HG03575 (cell line): ENCODE measurements at regions not wholly inside any gene's neighbourhood (a gene's known extent, or its start where the extent isn't known, plus 50 kb on each side); places are given as distances from the start of the nearest gene placed in this dataset.
"Not testable (repeated sequence)": the region's sequence is repeated elsewhere in the genome, so short reads cannot be mapped to it uniquely, and the experiment has no call there.

Experiments used
- ATAC-seq: cut with Tn5 transposase; IDR thresholded peaks from one replicate; pipeline ENCODE4 v1.9.1; 2021; ENCODE audit not compliant: unreplicated experiment, insufficient number of reproducible peaks, low FRiP score; ENCODE audit errors: extremely low read depth

GRCh38 chr3:40908612-40909011 lies 290.7 kb upstream of the CTNNB1 start:
- no peak for ATAC-seq

- ATAC-seq: no peak
These were observed 288.0 kb upstream of the CTNNB1 start for GRCh38 chr3:40911264-40911663.

- ATAC-seq: no peak
These were observed 287.4 kb upstream of the CTNNB1 start for GRCh38 chr3:40911928-40912327.

GRCh38 chr3:40912461-40912860 lies 286.8 kb upstream of the CTNNB1 start:
- no peak for ATAC-seq

GRCh38 chr3:40913192-40913591 lies 286.1 kb upstream of the CTNNB1 start:
- no peak for ATAC-seq

GRCh38 chr3:40913641-40914040 lies 285.7 kb upstream of the CTNNB1 start:
- no peak for ATAC-seq

- ATAC-seq: no peak
These were observed 284.8 kb upstream of the CTNNB1 start for GRCh38 chr3:40914475-40914874.

GRCh38 chr3:40915346-40915865 lies 283.9 kb upstream of the CTNNB1 start:
- no peak for ATAC-seq

- no peak for ATAC-seq
These were observed 279.3 kb upstream of the CTNNB1 start for GRCh38 chr3:40920041-40920440.

- ATAC-seq: no peak
These were observed 278.1 kb upstream of the CTNNB1 start for GRCh38 chr3:40921251-40921650.

- no peak for ATAC-seq
These were observed 276.2 kb upstream of the CTNNB1 start for GRCh38 chr3:40923143-40923542.

GRCh38 chr3:40923651-40924050 lies 275.7 kb upstream of the CTNNB1 start:
- ATAC-seq: no peak

GRCh38 chr3:40924559-40925141 lies 274.7 kb upstream of the CTNNB1 start:
- no peak for ATAC-seq

GRCh38 chr3:40925231-40925630 lies 274.1 kb upstream of the CTNNB1 start:
- ATAC-seq: no peak

- no peak for ATAC-seq
These were observed 269.2 kb upstream of the CTNNB1 start for GRCh38 chr3:40930131-40930538.

GRCh38 chr3:40930756-40931155 lies 268.5 kb upstream of the CTNNB1 start:
- ATAC-seq: no peak

- no peak for ATAC-seq
These were observed 260.7 kb upstream of the CTNNB1 start for GRCh38 chr3:40938591-40938990.

GRCh38 chr3:40939030-40939740 lies 260.1 kb upstream of the CTNNB1 start:
- ATAC-seq: no peak

- no peak for ATAC-seq
These were observed 259.6 kb upstream of the CTNNB1 start for GRCh38 chr3:40939741-40940130.

- ATAC-seq: no peak
These were observed 258.7 kb upstream of the CTNNB1 start for GRCh38 chr3:40940651-40941050.

- ATAC-seq: not testable (repeated sequence)
These were observed 252.3 kb upstream of the CTNNB1 start for GRCh38 chr3:40947022-40947421.
